ENCODE measurements at regions not wholly inside any gene's neighbourhood (a gene's known extent, or its start where the extent isn't known, plus 50 kb on each side); places are given as distances from the start of the nearest gene placed in this dataset.

- Histone ChIP-seq H3K4me3 (ENCODE audit: low read length) (no peak overlapping the region), H4K20me1 (ENCODE audit: control insufficient read depth, insufficient read depth, low read depth, low read length) (no peaks in the 10 kb centered on the region), H3K36me3 (ENCODE audit: control insufficient read depth, low read length) (no peaks in the 10 kb centered on the region), H3K27ac (ENCODE audit: low read depth, low read length) (no peak overlapping the region), H3K79me2 (ENCODE audit: control insufficient read depth, low read length) (no peaks in the 10 kb centered on the region), H3F3A (ENCODE audit: control insufficient read depth, insufficient read depth) (no peaks in the 10 kb centered on the region), H3K4me1 (ENCODE audit: control insufficient read depth, low read length) (no peaks in the 10 kb centered on the region), H3K9me3 (ENCODE audit: control insufficient read depth, insufficient read depth, low read length) (no peaks in the 10 kb centered on the region), H3K9me2 (replicated peaks; ENCODE audit: control insufficient read depth, low read length) (no peaks in the 10 kb centered on the region), H3K27me3 (ENCODE audit: control insufficient read depth, low read length) (0 out of 2 replicates have a peak, but pooled peaks cover 3% of the 10 kb centered on the region), H3K4me2 (ENCODE audit: low read length) (no peak overlapping the region)
- no peak for TF ChIP-seq EZH2phosphoT487 (IDR thresholded peaks at IDR 0.05; ENCODE audit: borderline replicate concordance, low read length)
- no peak for TF ChIP-seq CTCF (IDR thresholded peaks at IDR 0.05; ENCODE audit: low read depth, low read length, poor library complexity, severe bottlenecking)
Observed at GRCh38 chr9:108787690-108788048, 68.1 kb downstream of the ACTL7B start.

- no peak overlapping the region for H3K27ac ChIP-seq (ENCODE audit: low read depth, low read length)
- H3K4me3 ChIP-seq (ENCODE audit: low read length), result no peak overlapping the region
- TF ChIP-seq EZH2phosphoT487 (IDR thresholded peaks at IDR 0.05; ENCODE audit: borderline replicate concordance, low read length) (no peak), CTCF (IDR thresholded peaks at IDR 0.05; ENCODE audit: low read depth, low read length, poor library complexity, severe bottlenecking) (no peak)
- H3K9me2 ChIP-seq (replicated peaks; ENCODE audit: control insufficient read depth, low read length), result no peaks in the 10 kb centered on the region
- H3F3A ChIP-seq (ENCODE audit: control insufficient read depth, insufficient read depth), result no peaks in the 10 kb centered on the region
- H4K20me1 ChIP-seq (ENCODE audit: control insufficient read depth, insufficient read depth, low read depth, low read length), result no peaks in the 10 kb centered on the region
- no peaks in the 10 kb centered on the region for H3K36me3 ChIP-seq (ENCODE audit: control insufficient read depth, low read length)
- H3K4me2 ChIP-seq (ENCODE audit: low read length), result no peak overlapping the region
- no peaks in the 10 kb centered on the region for H3K79me2 ChIP-seq (ENCODE audit: control insufficient read depth, low read length)
- H3K4me1 ChIP-seq (ENCODE audit: control insufficient read depth, low read length), result no peaks in the 10 kb centered on the region
- H3K27me3 ChIP-seq (ENCODE audit: control insufficient read depth, low read length), result 0 out of 2 replicates have a peak, but pooled peaks cover 3% of the 10 kb centered on the region
- H3K9me3 ChIP-seq (ENCODE audit: control insufficient read depth, insufficient read depth, low read length), result no peaks in the 10 kb centered on the region
Observed at GRCh38 chr9:108786901-108787689, 68.7 kb downstream of the ACTL7B start.

- TF ChIP-seq CTCF (IDR thresholded peaks at IDR 0.05; ENCODE audit: low read depth, low read length, poor library complexity, severe bottlenecking) (no peak), EZH2phosphoT487 (IDR thresholded peaks at IDR 0.05; ENCODE audit: borderline replicate concordance, low read length) (no peak)
- Histone ChIP-seq H3K9me2 (replicated peaks; ENCODE audit: control insufficient read depth, low read length) (no peaks in the 10 kb centered on the region), H3K27me3 (ENCODE audit: control insufficient read depth, low read length) (peaks cover 3% of the 10 kb centered on the region; the same call in 1 of the 2 replicates), H3F3A (ENCODE audit: control insufficient read depth, insufficient read depth) (no peaks in the 10 kb centered on the region), H3K4me3 (ENCODE audit: low read length) (no peak overlapping the region), H3K27ac (ENCODE audit: low read depth, low read length) (no peak overlapping the region), H3K4me2 (ENCODE audit: low read length) (no peak overlapping the region), H3K4me1 (ENCODE audit: control insufficient read depth, low read length) (no peaks in the 10 kb centered on the region), H4K20me1 (ENCODE audit: control insufficient read depth, insufficient read depth, low read depth, low read length) (no peaks in the 10 kb centered on the region), H3K79me2 (ENCODE audit: control insufficient read depth, low read length) (no peaks in the 10 kb centered on the region), H3K9me3 (ENCODE audit: control insufficient read depth, insufficient read depth, low read length) (no peaks in the 10 kb centered on the region), H3K36me3 (ENCODE audit: control insufficient read depth, low read length) (no peaks in the 10 kb centered on the region)
Observed at GRCh38 chr9:108786322-108786721, 69.5 kb downstream of the ACTL7B start.
